AG04450 (cell line): ENCODE measurements at regions not wholly inside any gene's neighbourhood (a gene's known extent, or its start where the extent isn't known, plus 50 kb on each side); places are given as distances from the start of the nearest gene placed in this dataset.

Experiments used
- CTCF ChIA-PET: fragments of 300-600, 350-600 bp; formaldehyde crosslinking; extraction: SDS; loops from one replicate; lab custom pipeline; 2022; ENCODE audit warnings: antibody characterized with exemption, inconsistent platforms; lab: Charles Lee
- POLR2A ChIA-PET: fragments of 350-600 bp; formaldehyde crosslinking; extraction: SDS; loops from one replicate; lab custom pipeline; 2021; ENCODE audit warnings: antibody characterized with exemption, inconsistent platforms; lab: Yijun Ruan, JAX
- DNase-seq: peaks from one replicate; pipeline ENCODE4 v3.0.0-alpha.2; 2011; ENCODE audit warnings: low read depth, low spot score
- H3K27ac ChIP-seq: one replicate; pipeline ENCODE4 v1.5.1; 2012; ENCODE audit warnings: low read depth, low read length, control low read depth
- H3K27me3 ChIP-seq: one replicate; pipeline ENCODE4 v1.6.0; 2012; ENCODE audit warnings: low read length; ENCODE audit not compliant: control insufficient read depth, insufficient read depth
- H3K4me3 ChIP-seq: 2 replicates; pipeline ENCODE4 v1.5.1; 2011; ENCODE audit warnings: mild to moderate bottlenecking, low read depth, low read length, control low read depth
- H3K9me3 ChIP-seq: 2 replicates; pipeline ENCODE4 v1.5.1; 2012; ENCODE audit warnings: low read length; ENCODE audit not compliant: control insufficient read depth, insufficient read depth
- CTCF ChIP-seq: IDR thresholded peaks from 2 replicates; pipeline ENCODE4 v1.5.1; 2011; ENCODE audit warnings: low read depth, low read length, control low read depth, inconsistent platforms

GRCh38 chr18:66764230-66764629 is 160.3 kb upstream of the CDH19 start:
- ChIA-PET POLR2A (no interaction called here), CTCF (no interaction called here)
- no peaks in the 10 kb centered on the region for H3K27me3 ChIP-seq
- no peak for DNase-seq
- H3K27ac ChIP-seq: no peak overlapping the region
- H3K9me3 ChIP-seq: peaks cover 4% of the 10 kb centered on the region
- H3K4me3 ChIP-seq: no peak overlapping the region
- no peak for TF ChIP-seq CTCF

DNA sequence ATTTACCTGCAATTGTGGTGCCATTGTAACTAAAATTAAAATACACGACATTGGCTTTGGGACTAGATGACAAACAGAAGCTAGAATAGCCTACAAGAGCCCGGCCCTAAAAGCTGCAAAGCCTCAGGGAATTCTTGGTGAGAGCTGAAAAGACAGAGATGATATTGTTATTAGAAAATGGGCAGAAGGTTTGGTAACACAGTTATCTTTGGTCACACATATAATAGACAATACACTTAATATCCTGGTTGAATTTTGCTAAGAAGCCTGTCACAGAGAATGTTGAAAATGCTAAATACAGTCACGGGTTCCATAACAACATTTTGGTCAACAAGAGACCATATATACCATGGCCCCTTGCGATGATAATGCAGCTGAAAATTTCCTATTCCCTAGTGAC is 157.3 kb upstream of the CDH19 start:
- Histone ChIP-seq H3K9me3 (no peaks in the 10 kb centered on the region; the same call in 1 of the 2 replicates), H3K27me3 (no peaks in the 10 kb centered on the region), H3K4me3 (no peak overlapping the region), H3K27ac (no peak overlapping the region)
- ChIA-PET CTCF (no interaction called here), POLR2A (no interaction called here)
- no peak for DNase-seq
- no peak for TF ChIP-seq CTCF

GRCh38 chr18:66760559-66760958 is 156.7 kb upstream of the CDH19 start:
- no peak for TF ChIP-seq CTCF
- Histone ChIP-seq H3K4me3 (no peak overlapping the region), H3K9me3 (no peaks in the 10 kb centered on the region; the same call in 1 of the 2 replicates), H3K27ac (no peak overlapping the region), H3K27me3 (no peaks in the 10 kb centered on the region)
- CTCF ChIA-PET: no interaction called here
- POLR2A ChIA-PET: no interaction called here
- no peak for DNase-seq

DNA sequence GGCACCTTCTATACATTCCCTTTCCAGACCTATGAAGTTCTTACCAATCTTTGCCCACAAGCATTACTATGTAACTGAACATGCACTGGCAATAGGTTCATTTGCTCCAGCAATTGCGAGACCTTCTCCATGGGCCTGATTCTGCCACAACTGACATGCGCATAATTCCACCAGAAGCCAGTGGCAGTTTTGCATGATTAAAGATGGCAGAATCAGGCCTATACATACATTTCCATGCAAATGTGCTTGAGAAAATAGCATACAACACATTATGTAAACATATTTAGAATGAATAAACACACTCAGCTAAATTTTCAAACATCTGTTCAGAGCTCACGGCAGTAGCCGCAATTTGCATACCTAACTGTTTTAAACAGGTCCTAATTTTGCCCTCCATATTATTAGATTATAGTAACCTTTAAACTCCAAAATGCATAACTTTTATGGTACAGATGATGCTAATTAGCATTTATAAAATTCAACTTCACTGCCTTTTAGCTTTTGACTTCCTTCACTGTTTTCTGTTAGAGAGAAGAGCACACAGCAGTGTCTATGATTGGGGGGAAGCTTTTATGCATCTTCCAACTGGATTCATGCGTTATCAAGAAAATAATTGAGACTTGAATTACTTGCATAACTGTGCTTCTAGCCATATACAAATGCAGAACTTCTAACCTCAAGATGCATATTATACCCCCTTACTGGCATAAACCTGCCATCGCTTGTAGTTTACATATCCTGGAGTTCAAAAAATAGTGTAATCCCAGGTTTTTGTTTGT is 155.3 kb upstream of the CDH19 start:
- CTCF ChIA-PET: no interaction called here
- no peaks in the 10 kb centered on the region; the same call in 1 of the 2 replicates for H3K9me3 ChIP-seq
- no peak overlapping the region for H3K27ac ChIP-seq
- POLR2A ChIA-PET: no interaction called here
- no peak overlapping the region for H3K4me3 ChIP-seq
- TF ChIP-seq CTCF: no peak
- no peak for DNase-seq
- no peaks in the 10 kb centered on the region for H3K27me3 ChIP-seq

DNA sequence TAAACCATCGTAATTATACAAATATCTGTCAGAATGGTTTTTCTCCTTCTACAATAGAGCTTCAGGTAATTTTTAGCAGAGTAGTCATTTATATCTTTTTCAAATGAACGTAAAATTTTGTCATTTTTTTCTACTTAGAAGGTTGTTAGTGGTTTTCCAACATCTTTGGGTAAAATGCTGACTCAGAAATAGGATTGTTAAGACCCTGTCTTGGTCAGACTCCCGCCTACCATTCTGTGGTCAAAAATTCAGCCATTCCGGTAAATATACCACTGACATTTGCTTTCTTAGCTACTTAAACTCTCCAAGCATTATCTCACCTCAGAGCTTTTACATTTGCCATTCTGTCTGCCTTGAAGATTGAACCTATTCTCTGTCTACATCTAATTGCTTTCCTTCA is 154.1 kb upstream of the CDH19 start:
- H3K27ac ChIP-seq: no peak overlapping the region
- no peak for TF ChIP-seq CTCF
- ChIA-PET CTCF (no interaction called here), POLR2A (no interaction called here)
- no peaks in the 10 kb centered on the region for H3K9me3 ChIP-seq
- DNase-seq: no peak
- no peak overlapping the region for H3K4me3 ChIP-seq
- no peaks in the 10 kb centered on the region for H3K27me3 ChIP-seq
